22Rv1 (cell line): ENCODE measurements at regions not wholly inside any gene's neighbourhood (a gene's known extent, or its start where the extent isn't known, plus 50 kb on each side); places are given as distances from the start of the nearest gene placed in this dataset.

ENCODE experiments used
- ZFX ChIP-seq: fragments of 450-650 bp; IDR thresholded peaks from 2 replicates; pipeline ENCODE4 v1.6.1; 2017; ENCODE audit warnings: antibody characterized with exemption, borderline replicate concordance
- TF ChIP-seq, protein P1 (sequence below): fragments of 450-650 bp; IDR thresholded peaks from 2 replicates; pipeline ENCODE4 v1.5.1; 2017; ENCODE audit warnings: mild to moderate bottlenecking

DNA sequence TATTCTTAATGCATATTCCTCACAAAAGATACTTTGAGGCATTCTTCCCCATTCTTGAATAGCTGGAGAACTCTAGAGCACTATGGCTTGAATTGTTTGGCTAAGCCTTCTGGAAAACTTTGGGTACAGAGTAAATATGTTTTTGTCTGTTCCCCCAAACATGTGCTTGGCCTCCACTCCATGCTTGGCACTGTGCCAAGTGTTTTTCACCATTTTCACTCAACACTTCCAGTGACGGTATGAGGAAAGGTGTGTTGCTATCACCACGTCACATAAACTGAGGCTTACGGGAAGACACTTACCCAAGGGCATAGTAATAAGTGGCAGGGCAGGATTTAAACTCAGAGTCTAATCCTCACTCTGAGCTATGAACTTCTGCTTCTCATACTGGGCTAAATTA lies 318.2 kb downstream of the WDR11 start:
- TF ChIP-seq, protein P1, sequence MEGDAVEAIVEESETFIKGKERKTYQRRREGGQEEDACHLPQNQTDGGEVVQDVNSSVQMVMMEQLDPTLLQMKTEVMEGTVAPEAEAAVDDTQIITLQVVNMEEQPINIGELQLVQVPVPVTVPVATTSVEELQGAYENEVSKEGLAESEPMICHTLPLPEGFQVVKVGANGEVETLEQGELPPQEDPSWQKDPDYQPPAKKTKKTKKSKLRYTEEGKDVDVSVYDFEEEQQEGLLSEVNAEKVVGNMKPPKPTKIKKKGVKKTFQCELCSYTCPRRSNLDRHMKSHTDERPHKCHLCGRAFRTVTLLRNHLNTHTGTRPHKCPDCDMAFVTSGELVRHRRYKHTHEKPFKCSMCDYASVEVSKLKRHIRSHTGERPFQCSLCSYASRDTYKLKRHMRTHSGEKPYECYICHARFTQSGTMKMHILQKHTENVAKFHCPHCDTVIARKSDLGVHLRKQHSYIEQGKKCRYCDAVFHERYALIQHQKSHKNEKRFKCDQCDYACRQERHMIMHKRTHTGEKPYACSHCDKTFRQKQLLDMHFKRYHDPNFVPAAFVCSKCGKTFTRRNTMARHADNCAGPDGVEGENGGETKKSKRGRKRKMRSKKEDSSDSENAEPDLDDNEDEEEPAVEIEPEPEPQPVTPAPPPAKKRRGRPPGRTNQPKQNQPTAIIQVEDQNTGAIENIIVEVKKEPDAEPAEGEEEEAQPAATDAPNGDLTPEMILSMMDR: no peak
- TF ChIP-seq ZFX: no peak
